Left ventricle myocardium inferior (tissue), 1 donor: ENCODE measurements at regions not wholly inside any gene's neighbourhood (a gene's known extent, or its start where the extent isn't known, plus 50 kb on each side); places are given as distances from the start of the nearest gene placed in this dataset.

Experiments used
- DNase-seq: peaks from one replicate; pipeline ENCODE4 v3.0.0-alpha.2; 2020
- H3K27ac ChIP-seq: fragments of 200-600 bp; replicated peaks from 2 replicates; pipeline ENCODE4 v1.8.0; 2021
- H3K27me3 ChIP-seq: fragments of 200-600 bp; 2 replicates; pipeline ENCODE4 v1.8.0; 2021; ENCODE audit warnings: low read depth
- H3K36me3 ChIP-seq: fragments of 200-600 bp; 2 replicates; pipeline ENCODE4 v1.8.0; 2021
- H3K4me1 ChIP-seq: fragments of 200-600 bp; 2 replicates; pipeline ENCODE4 v1.8.0; 2021
- H3K4me3 ChIP-seq: fragments of 200-600 bp; 2 replicates; pipeline ENCODE4 v1.8.0; 2021; ENCODE audit warnings: mild to moderate bottlenecking, moderate library complexity
- H3K9me3 ChIP-seq: fragments of 200-600 bp; replicated peaks from 2 replicates; pipeline ENCODE4 v1.8.0; 2021
- CTCF ChIP-seq: fragments of 200-600 bp; IDR thresholded peaks from 2 replicates; pipeline ENCODE4 v1.8.0; 2021; ENCODE audit warnings: antibody characterized with exemption, mild to moderate bottlenecking, borderline replicate concordance
- intact Hi-C: fragments of 100-400 bp; cut with micrococcal nuclease; formaldehyde crosslinking; loops from one replicate; pipeline ENCODE4 v1.11.0; 2022
- donor health status: DM: no; HTN: yes; CAD: no; lungs with severe emphysema.

DNA sequence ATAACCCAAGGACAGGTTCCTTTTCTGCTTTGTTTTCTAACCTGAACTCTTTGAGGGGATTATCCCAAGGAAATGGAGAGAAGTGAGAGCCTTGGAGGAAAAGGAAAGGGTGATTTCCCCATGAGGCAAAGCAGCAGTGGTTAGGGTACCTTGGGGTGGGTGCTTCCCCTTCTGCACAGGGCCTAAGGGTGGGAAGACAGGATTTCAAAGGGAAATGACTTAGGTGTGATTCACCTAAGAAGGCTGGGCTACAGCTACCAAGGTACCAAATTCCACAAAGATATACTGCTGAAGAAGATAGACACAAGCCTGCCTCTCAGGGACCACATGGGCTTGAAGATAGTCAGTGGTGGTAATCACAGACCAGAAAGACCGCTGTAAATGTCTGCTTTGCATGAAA is 325.3 kb upstream of the DPH6 start:
- no peak overlapping the region for H3K27ac ChIP-seq
- H3K27me3 ChIP-seq = no peaks in the 10 kb centered on the region
- H3K9me3 ChIP-seq = no peaks in the 10 kb centered on the region
- intact Hi-C loops = no loop called here
- H3K36me3 ChIP-seq = no peaks in the 10 kb centered on the region
- no peaks in the 10 kb centered on the region for H3K4me1 ChIP-seq
- no peak for DNase-seq
- H3K4me3 ChIP-seq = no peak overlapping the region
- TF ChIP-seq CTCF = no peak

GRCh38 chr15:35871812-35872211 is 325.8 kb upstream of the DPH6 start:
- DNase-seq = no peak
- no peak for TF ChIP-seq CTCF
- Histone ChIP-seq H3K9me3 (no peaks in the 10 kb centered on the region), H3K4me1 (no peaks in the 10 kb centered on the region), H3K36me3 (no peaks in the 10 kb centered on the region), H3K4me3 (no peak overlapping the region), H3K27me3 (no peaks in the 10 kb centered on the region), H3K27ac (no peak overlapping the region)
- intact Hi-C loops = no loop called here

DNA sequence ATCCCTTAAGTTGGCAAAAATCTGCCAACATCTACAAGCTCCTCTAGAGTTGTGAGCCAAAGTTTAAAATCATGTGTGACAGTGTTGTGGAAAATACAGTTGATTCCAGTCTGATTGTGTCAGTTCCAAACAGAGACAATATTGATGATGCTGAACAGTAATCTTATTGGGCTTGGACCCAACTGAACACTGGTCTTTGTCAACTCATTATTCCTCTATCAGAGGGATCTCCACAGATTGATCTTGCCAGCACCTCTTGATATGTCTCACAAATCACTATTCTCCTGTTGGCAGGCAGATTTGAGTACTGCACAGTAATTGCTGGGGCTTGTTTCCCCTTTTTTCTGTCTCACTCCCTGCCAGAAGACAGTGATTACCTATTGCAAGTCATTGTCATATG is 326.6 kb upstream of the DPH6 start:
- Histone ChIP-seq H3K27me3 (no peaks in the 10 kb centered on the region), H3K27ac (no peak overlapping the region), H3K9me3 (no peaks in the 10 kb centered on the region), H3K36me3 (no peaks in the 10 kb centered on the region), H3K4me3 (no peak overlapping the region), H3K4me1 (no peaks in the 10 kb centered on the region)
- no peak for DNase-seq
- no peak for TF ChIP-seq CTCF
- intact Hi-C loops = no loop called here

DNA sequence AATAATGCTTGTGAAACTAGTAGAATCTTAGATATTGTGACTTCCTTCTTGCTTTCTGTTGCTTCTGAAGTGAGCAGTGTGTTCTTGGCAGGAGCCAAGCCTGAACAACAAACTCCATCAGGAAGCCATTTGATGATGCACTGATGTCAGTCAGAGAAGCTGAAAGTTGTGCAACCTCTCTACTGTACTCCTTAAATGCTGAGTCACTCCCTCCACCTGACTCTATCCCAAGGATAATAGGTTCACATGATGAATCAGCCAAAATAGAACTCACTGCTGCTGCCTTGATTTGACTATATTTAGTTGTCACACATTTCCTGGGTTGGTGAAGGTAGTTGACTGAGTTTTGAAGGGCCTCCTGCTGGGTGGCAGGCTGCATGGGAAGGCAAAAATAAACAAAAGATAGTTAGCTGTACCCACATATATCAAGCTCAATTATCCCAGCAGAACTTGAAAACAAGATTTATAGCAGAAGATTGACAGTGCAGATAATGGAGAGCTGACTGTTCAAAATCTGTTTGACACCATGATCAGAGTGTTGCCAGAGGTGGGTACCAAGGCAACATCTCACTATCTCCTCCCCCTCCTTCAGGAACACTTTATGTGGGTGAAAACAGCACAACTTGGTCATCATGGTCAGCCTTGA is 328.4 kb upstream of the DPH6 start:
- Histone ChIP-seq H3K4me3 (no peak overlapping the region), H3K27ac (no peak overlapping the region), H3K36me3 (no peaks in the 10 kb centered on the region), H3K9me3 (peaks cover 5% of the 10 kb centered on the region), H3K4me1 (no peaks in the 10 kb centered on the region), H3K27me3 (no peaks in the 10 kb centered on the region)
- intact Hi-C loops = no loop called here
- TF ChIP-seq CTCF = no peak
- no peak for DNase-seq

- H3K27ac ChIP-seq = no peak overlapping the region
- intact Hi-C loops = no loop called here
- no peaks in the 10 kb centered on the region for H3K36me3 ChIP-seq
- TF ChIP-seq CTCF = no peak
- H3K4me1 ChIP-seq = no peaks in the 10 kb centered on the region
- DNase-seq = no peak
- H3K9me3 ChIP-seq = peaks cover 5% of the 10 kb centered on the region
- H3K27me3 ChIP-seq = no peaks in the 10 kb centered on the region
- no peak overlapping the region for H3K4me3 ChIP-seq
Measured at GRCh38 chr15:35876762-35877161, 330.8 kb upstream of the DPH6 start.
